GM18861 (cell line): ENCODE measurements at regions not wholly inside any gene's neighbourhood (a gene's known extent, or its start where the extent isn't known, plus 50 kb on each side); places are given as distances from the start of the nearest gene placed in this dataset.
A peak's percentile ranks its signal among the peaks of the same experiment; 100 is the strongest.

Source experiments
- ATAC-seq: cut with Tn5 transposase; IDR thresholded peaks from one replicate; pipeline ENCODE4 v1.9.1; 2021; ENCODE audit not compliant: unreplicated experiment

DNA sequence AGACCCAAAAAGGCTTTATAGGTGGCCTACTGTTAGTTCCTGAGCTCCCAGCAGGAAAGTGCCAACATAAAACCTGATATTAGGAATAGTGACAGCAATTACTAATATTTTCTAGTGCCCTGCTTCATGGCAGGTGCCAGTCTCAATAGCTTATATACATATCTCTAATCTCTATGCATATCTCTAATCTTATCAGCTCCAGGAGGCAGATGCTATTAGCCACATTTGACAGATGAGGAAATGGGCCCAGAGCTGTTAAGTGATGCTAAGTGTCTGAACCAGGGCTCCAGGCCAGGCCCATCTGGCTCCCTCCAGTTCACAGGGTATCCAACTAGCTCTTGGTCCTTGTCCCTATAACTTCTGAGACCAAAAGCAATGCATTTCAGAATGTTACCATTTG lies 142.5 kb downstream of the CHIC2 start:
- ATAC-seq: no peak

GRCh38 chr4:53920883-53921282 lies 143.5 kb downstream of the CHIC2 start:
- no peak for ATAC-seq

- no peak for ATAC-seq
Observed at GRCh38 chr4:53920116-53920515, 144.3 kb downstream of the CHIC2 start.

GRCh38 chr4:53919535-53919934 lies 144.9 kb downstream of the CHIC2 start:
- ATAC-seq: no peak

DNA sequence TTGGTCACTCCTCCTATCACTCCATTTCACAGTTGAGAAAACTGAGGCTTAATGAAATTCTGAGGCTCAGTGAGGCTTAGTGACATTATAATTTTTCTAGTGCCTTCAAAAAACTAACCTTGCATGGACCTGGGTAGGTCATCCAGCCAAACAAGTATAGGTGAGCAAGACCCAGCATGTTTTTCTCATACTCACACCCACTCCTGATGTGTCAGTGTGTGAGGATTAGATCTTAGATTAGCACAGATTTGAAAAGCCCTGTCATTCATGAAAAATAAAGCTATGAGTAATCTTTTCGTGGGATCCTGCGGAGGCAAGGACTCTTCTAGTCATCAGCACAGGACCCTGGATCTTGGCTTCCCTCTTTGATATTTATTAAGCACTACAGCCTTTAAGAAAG lies 146.7 kb downstream of the CHIC2 start:
- no peak for ATAC-seq

DNA sequence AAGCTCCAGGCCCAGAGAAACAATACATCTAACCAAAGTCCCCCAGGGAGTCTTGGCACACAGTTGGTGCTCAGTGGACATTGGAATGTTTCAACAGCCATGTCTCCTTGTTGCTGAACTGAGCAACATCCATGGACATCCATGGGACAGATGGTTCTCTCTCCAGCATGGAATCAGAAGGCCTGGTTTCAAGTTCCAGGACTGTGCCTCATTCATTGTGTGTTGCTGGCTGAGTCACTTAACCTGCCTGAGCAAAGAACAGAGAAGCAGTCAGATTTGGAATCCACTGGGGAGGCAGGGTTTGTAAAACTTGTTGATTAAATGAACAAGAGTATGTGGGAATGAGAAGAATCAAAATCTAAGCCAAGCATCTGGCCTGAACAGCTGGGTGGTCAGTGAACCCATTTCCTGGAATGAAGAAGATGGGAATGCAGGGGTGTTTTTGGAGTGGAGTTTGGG lies 147.9 kb downstream of the CHIC2 start:
- ATAC-seq: no peak

- ATAC-seq: no peak
Observed at GRCh38 chr4:53914313-53915016, 149.9 kb downstream of the CHIC2 start.

- ATAC-seq: no peak
Observed at GRCh38 chr4:53913771-53914170, 150.6 kb downstream of the CHIC2 start.

GRCh38 chr4:53912766-53913497 lies 151.5 kb downstream of the CHIC2 start:
- no peak for ATAC-seq

DNA sequence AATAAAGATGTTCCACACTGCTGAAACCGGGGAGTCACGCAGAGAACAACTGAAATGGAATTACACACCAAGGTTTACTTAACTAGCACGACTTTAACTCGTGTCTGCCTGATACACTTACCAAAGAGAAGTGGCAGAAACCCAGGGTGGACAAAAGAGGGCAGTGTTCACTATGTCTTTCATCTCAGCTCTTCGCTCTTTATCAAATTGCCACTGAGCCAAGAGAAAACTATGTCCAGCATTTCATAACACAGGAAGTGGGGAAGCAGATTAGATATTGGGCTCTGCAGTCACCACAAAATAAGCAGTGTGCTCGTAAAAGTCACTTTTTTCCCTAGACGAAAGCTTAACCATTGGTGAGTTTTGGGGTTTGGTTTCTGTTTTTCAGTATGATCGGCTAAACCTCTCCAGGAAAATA lies 155.7 kb downstream of the CHIC2 start:
- peak; percentile 55 for ATAC-seq

GRCh38 chr4:53907772-53908171 lies 156.6 kb downstream of the CHIC2 start:
- ATAC-seq: no peak

DNA sequence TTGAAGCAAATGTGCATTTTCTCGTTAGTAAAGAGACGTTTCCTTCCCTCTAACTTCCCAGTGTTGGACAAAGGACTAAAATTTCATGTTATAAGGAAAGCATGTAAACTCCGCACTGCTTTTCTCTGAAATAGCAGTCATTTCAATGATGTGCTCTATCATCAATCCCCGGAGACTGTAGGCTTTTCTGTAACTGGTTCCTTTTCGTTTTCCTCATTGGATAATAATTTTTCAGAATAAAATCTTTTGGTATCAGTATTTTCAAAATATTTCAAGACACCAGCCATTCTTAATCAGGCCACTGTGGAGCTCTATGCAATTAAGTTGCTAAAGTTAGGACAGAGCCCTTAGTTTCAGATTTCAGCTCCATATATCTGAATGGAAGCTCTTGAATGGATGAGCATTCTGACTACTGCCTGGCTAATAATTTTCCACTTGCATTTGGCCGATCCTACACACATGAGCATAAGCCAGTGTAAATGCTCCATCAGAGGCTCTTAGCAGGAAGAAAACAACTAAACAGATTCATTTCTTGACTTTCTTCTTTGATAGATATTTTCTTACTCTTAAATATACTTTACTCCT lies 157.7 kb downstream of the CHIC2 start:
- no peak for ATAC-seq

GRCh38 chr4:53905941-53906377 lies 158.4 kb downstream of the CHIC2 start:
- ATAC-seq: peak; percentile 66

DNA sequence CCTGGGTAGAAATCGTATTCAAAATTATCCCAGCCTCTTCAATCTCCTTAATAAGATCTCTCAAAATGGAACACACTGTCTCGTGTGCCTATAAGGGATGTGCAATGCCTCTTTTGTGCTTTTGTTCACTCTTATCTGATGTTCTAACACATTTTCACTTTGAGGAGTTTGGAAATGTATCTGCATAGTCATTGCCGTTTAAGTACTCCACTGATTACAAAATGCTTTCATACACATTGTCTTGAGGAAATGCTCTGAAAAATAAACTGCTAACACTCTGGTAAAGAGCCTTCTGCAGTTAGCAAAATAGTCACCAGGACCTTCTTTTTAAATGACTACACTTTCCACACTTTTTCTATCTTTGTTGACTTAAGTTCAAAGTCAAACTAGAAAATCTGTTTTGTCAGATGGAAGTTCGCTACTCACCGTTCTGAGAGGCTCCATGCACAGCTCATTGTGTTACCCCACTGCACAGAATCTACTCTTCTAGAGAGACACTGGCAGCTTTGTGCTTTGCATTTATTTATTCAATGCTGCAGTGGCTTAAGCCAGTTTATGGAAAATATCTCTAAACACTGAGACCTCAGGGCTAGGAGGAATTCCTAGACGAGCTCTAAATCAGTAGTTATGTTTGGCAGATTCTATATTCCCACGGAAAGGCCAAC lies 159.0 kb downstream of the CHIC2 start:
- ATAC-seq: no peak

DNA sequence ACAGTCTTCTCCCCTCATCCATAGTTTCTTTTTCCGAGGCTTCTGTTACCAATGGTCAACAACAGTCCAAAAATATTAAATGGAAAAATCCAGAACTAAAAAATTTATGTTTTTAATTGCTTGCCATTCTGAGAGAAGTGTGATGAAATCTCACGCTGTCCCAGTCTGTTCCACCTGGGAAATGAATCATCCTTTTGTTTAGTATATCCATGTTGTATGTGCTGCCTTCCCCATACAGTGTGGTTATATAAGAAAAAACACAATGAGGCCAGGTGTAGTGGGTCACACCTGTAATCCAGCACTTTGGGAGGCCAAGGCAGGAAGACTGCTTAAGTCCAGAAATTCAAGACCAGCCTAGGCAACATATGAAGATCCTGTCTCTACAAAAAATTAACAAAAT lies 161.6 kb downstream of the CHIC2 start:
- ATAC-seq: no peak

DNA sequence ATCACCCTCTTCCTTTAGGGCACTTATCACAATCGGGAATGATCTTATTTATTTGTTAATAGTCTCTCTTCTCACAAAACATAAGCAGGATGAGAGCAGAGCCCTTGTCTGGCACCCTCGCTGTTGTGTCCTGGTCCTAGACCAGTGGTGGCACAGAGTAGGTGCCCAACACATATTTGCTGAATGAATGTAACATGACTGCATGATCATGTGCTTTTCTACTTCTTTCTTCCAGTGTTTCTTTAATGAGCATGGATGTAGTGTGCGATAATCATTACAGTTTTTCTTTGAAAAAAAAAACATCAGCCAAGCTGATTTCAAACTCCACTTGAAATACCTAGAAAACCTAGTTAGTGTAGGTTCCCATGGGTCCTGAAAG lies 164.1 kb downstream of the CHIC2 start:
- no peak for ATAC-seq

GRCh38 chr4:53899586-53900270 lies 164.7 kb downstream of the CHIC2 start:
- no peak for ATAC-seq

- ATAC-seq: no peak
Observed at GRCh38 chr4:53895137-53895536, 169.3 kb downstream of the CHIC2 start.

GRCh38 chr4:53890461-53890860 lies 173.9 kb downstream of the CHIC2 start:
- no peak for ATAC-seq

DNA sequence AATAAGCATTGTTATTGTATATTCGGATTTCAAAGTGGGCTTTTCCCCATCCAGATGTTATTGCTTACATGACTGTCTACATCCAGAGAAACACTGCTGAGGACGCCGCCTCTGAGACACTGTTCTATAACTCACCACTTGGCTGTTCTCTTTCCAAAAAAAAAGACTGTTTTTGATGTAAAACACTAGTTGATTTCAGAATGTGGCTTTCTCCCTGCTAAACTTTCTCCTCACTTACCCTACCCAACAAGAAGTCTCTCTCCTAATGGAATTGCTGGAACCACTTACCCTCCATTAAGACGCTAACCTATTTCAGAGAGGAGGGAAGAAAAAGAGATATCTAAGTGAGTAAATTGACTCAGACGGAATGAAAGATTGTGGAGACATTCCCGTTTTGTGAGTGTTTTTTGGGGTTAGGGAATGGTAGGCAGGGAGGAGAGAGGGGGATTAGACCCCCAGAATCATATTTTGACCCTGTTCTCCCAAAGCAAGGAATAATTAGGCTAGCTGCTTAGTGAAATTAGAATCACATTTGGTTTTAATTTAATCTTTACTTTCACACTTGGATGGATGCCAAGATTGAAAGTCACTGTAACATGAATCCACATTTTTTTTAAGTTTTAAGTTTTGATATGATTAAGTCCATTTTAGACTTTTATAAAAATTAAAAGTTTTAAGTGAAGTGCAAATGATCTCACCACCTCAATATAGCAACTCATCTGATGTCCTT lies 174.9 kb downstream of the CHIC2 start:
- ATAC-seq: no peak
